GM12865 (cell line): ENCODE measurements at regions not wholly inside any gene's neighbourhood (a gene's known extent, or its start where the extent isn't known, plus 50 kb on each side); places are given as distances from the start of the nearest gene placed in this dataset.
"Not testable (repeated sequence)": the region's sequence is repeated elsewhere in the genome, so short reads cannot be mapped to it uniquely, and the experiment has no call there.

ENCODE experiments used
- DNase-seq: peaks from one replicate; pipeline ENCODE4 v3.0.0; 2010; ENCODE audit warnings: low read depth
- H3K4me3 ChIP-seq: 2 replicates; pipeline ENCODE4 v1.5.1; 2011; ENCODE audit warnings: mild to moderate bottlenecking, low read depth, low read length, control low read depth
- CTCF ChIP-seq: IDR thresholded peaks from 2 replicates; pipeline ENCODE4 v1.5.1; 2011; ENCODE audit warnings: low read length, control low read depth, low read depth, inconsistent platforms; ENCODE audit not compliant: insufficient read depth; ENCODE audit errors: missing control alignments

- no peak for DNase-seq
- H3K4me3 ChIP-seq: no peak overlapping the region
- no peak for TF ChIP-seq CTCF
These were observed 172.6 kb downstream of the CD83 start for GRCh38 chr6:14290041-14290771.

- no peak for DNase-seq
- no peak for TF ChIP-seq CTCF
- no peak overlapping the region for H3K4me3 ChIP-seq
These were observed 173.3 kb downstream of the CD83 start for GRCh38 chr6:14290772-14291330.

GRCh38 chr6:14291331-14291730 is 173.8 kb downstream of the CD83 start:
- H3K4me3 ChIP-seq: no peak overlapping the region
- no peak for DNase-seq
- no peak for TF ChIP-seq CTCF

GRCh38 chr6:14292119-14292518 is 174.5 kb downstream of the CD83 start:
- DNase-seq: no peak
- H3K4me3 ChIP-seq: no peak overlapping the region
- no peak for TF ChIP-seq CTCF

GRCh38 chr6:14294270-14294951 is 176.8 kb downstream of the CD83 start:
- H3K4me3 ChIP-seq: no peak overlapping the region
- TF ChIP-seq CTCF: no peak
- DNase-seq: no peak

- not testable (repeated sequence) for H3K4me3 ChIP-seq, DNase-seq
These were observed 179.1 kb downstream of the CD83 start for GRCh38 chr6:14296698-14297097.

- DNase-seq, H3K4me3 ChIP-seq: not testable (repeated sequence)
These were observed 179.5 kb downstream of the CD83 start for GRCh38 chr6:14297118-14297517.

GRCh38 chr6:14300189-14300588 is 182.6 kb downstream of the CD83 start:
- H3K4me3 ChIP-seq, DNase-seq: not testable (repeated sequence)

- H3K4me3 ChIP-seq, DNase-seq: not testable (repeated sequence)
These were observed 183.1 kb downstream of the CD83 start for GRCh38 chr6:14300721-14301120.

- not testable (repeated sequence) for DNase-seq, H3K4me3 ChIP-seq
These were observed 183.9 kb downstream of the CD83 start for GRCh38 chr6:14301477-14301876.
